ENCODE measurements at regions not wholly inside any gene's neighbourhood (a gene's known extent, or its start where the extent isn't known, plus 50 kb on each side); places are given as distances from the start of the nearest gene placed in this dataset.

- no peaks in the 10 kb centered on the region for H3K79me1 ChIP-seq (ENCODE audit: low read length)
- H3K23ac ChIP-seq (ENCODE audit: low read length) = no peak overlapping the region
- no peak overlapping the region for H3K9ac ChIP-seq (ENCODE audit: low read length)
- H3K4me3 ChIP-seq (ENCODE audit: low read length) = no peak overlapping the region
- no peak overlapping the region for H4K5ac ChIP-seq (ENCODE audit: low read length)
- no peaks in the 10 kb centered on the region for H3K79me2 ChIP-seq (ENCODE audit: control insufficient read depth, insufficient read depth, low read length)
- no peak overlapping the region for H3K56ac ChIP-seq (ENCODE audit: low read length)
- no peak overlapping the region for H3K18ac ChIP-seq (ENCODE audit: low read length)
- no peaks in the 10 kb centered on the region for H3K36me3 ChIP-seq (ENCODE audit: control insufficient read depth, insufficient read depth, low read length)
- no peak overlapping the region for H2BK15ac ChIP-seq (replicated peaks; ENCODE audit: low read depth)
- H4K8ac ChIP-seq (ENCODE audit: low read depth, low read length) = no peak overlapping the region
- WGBS (ENCODE audit: extremely low coverage, insufficient coverage, low lambda C conversion rate) = no CpG with 5 or more reads among the region's 3 CpGs
- no peak overlapping the region for H2AK5ac ChIP-seq (ENCODE audit: low read length)
- H3K4me1 ChIP-seq (ENCODE audit: control insufficient read depth, low read depth, low read length) = no peaks in the 10 kb centered on the region
- DNase-seq = no peak
- H3K27me3 ChIP-seq (ENCODE audit: insufficient read depth, low read length, poor library complexity) = no peaks in the 10 kb centered on the region
- no peak overlapping the region for H3K27ac ChIP-seq (ENCODE audit: low read depth, low read length)
- H3K4ac ChIP-seq (ENCODE audit: low read depth, low read length) = no peak overlapping the region
- no peak overlapping the region for H3K4me2 ChIP-seq (ENCODE audit: low read length)
- no peak overlapping the region for H2BK5ac ChIP-seq (ENCODE audit: low read length)
- no peak overlapping the region for H2BK120ac ChIP-seq (ENCODE audit: low read depth, low read length)
These were observed 214.7 kb downstream of the KCNS3 start for GRCh38 chr2:18093196-18093595.

GRCh38 chr2:18092760-18093159, 214.3 kb downstream of the KCNS3 start:
- Histone ChIP-seq H3K79me1 (ENCODE audit: low read length) (no peaks in the 10 kb centered on the region), H2BK120ac (ENCODE audit: low read depth, low read length) (no peak overlapping the region), H4K5ac (ENCODE audit: low read length) (no peak overlapping the region), H3K4me3 (ENCODE audit: low read length) (no peak overlapping the region), H3K23ac (ENCODE audit: low read length) (no peak overlapping the region), H3K56ac (ENCODE audit: low read length) (no peak overlapping the region), H2BK5ac (ENCODE audit: low read length) (no peak overlapping the region), H3K4me1 (ENCODE audit: control insufficient read depth, low read depth, low read length) (no peaks in the 10 kb centered on the region), H3K9ac (ENCODE audit: low read length) (no peak overlapping the region), H3K18ac (ENCODE audit: low read length) (no peak overlapping the region), H2BK15ac (replicated peaks; ENCODE audit: low read depth) (no peak overlapping the region), H3K36me3 (ENCODE audit: control insufficient read depth, insufficient read depth, low read length) (no peaks in the 10 kb centered on the region), H3K4me2 (ENCODE audit: low read length) (no peak overlapping the region), H3K4ac (ENCODE audit: low read depth, low read length) (no peak overlapping the region), H4K8ac (ENCODE audit: low read depth, low read length) (peak overlapping the region; percentile 70), H3K79me2 (ENCODE audit: control insufficient read depth, insufficient read depth, low read length) (no peaks in the 10 kb centered on the region), H3K27ac (ENCODE audit: low read depth, low read length) (no peak overlapping the region), H2AK5ac (ENCODE audit: low read length) (no peak overlapping the region), H3K27me3 (ENCODE audit: insufficient read depth, low read length, poor library complexity) (no peaks in the 10 kb centered on the region)
- WGBS (ENCODE audit: extremely low coverage, insufficient coverage, low lambda C conversion rate) = no CpG with 5 or more reads among the region's 1 CpG
- no peak for DNase-seq

GRCh38 chr2:18085593-18085992, 207.1 kb downstream of the KCNS3 start:
- H2BK120ac ChIP-seq (ENCODE audit: low read depth, low read length) = no peak overlapping the region
- no peak for DNase-seq
- H3K36me3 ChIP-seq (ENCODE audit: control insufficient read depth, insufficient read depth, low read length) = no peaks in the 10 kb centered on the region
- no peak overlapping the region for H3K4me2 ChIP-seq (ENCODE audit: low read length)
- H3K4me3 ChIP-seq (ENCODE audit: low read length) = no peak overlapping the region
- no peak overlapping the region for H3K23ac ChIP-seq (ENCODE audit: low read length)
- no peak overlapping the region for H3K56ac ChIP-seq (ENCODE audit: low read length)
- no peak overlapping the region for H3K27ac ChIP-seq (ENCODE audit: low read depth, low read length)
- H3K79me2 ChIP-seq (ENCODE audit: control insufficient read depth, insufficient read depth, low read length) = no peaks in the 10 kb centered on the region
- no peak overlapping the region for H3K9ac ChIP-seq (ENCODE audit: low read length)
- no peak overlapping the region for H4K5ac ChIP-seq (ENCODE audit: low read length)
- no peak overlapping the region for H3K4ac ChIP-seq (ENCODE audit: low read depth, low read length)
- H4K8ac ChIP-seq (ENCODE audit: low read depth, low read length) = no peak overlapping the region
- H3K4me1 ChIP-seq (ENCODE audit: control insufficient read depth, low read depth, low read length) = no peaks in the 10 kb centered on the region
- no peak overlapping the region for H2AK5ac ChIP-seq (ENCODE audit: low read length)
- H2BK15ac ChIP-seq (replicated peaks; ENCODE audit: low read depth) = no peak overlapping the region
- no peak overlapping the region for H3K18ac ChIP-seq (ENCODE audit: low read length)
- H3K27me3 ChIP-seq (ENCODE audit: insufficient read depth, low read length, poor library complexity) = no peaks in the 10 kb centered on the region
- no peak overlapping the region for H2BK5ac ChIP-seq (ENCODE audit: low read length)
- no peaks in the 10 kb centered on the region for H3K79me1 ChIP-seq (ENCODE audit: low read length)

GRCh38 chr2:18084376-18084775, 205.9 kb downstream of the KCNS3 start:
- no peak overlapping the region for H4K5ac ChIP-seq (ENCODE audit: low read length)
- H3K27me3 ChIP-seq (ENCODE audit: insufficient read depth, low read length, poor library complexity) = no peaks in the 10 kb centered on the region
- H3K27ac ChIP-seq (ENCODE audit: low read depth, low read length) = no peak overlapping the region
- no peaks in the 10 kb centered on the region for H3K79me1 ChIP-seq (ENCODE audit: low read length)
- no peaks in the 10 kb centered on the region for H3K79me2 ChIP-seq (ENCODE audit: control insufficient read depth, insufficient read depth, low read length)
- H2AK5ac ChIP-seq (ENCODE audit: low read length) = no peak overlapping the region
- no peak overlapping the region for H3K4me2 ChIP-seq (ENCODE audit: low read length)
- H2BK15ac ChIP-seq (replicated peaks; ENCODE audit: low read depth) = no peak overlapping the region
- H3K36me3 ChIP-seq (ENCODE audit: control insufficient read depth, insufficient read depth, low read length) = no peaks in the 10 kb centered on the region
- no CpG with 5 or more reads among the region's 3 CpGs for WGBS (ENCODE audit: extremely low coverage, insufficient coverage, low lambda C conversion rate)
- H3K4me3 ChIP-seq (ENCODE audit: low read length) = no peak overlapping the region
- H3K56ac ChIP-seq (ENCODE audit: low read length) = no peak overlapping the region
- H2BK120ac ChIP-seq (ENCODE audit: low read depth, low read length) = no peak overlapping the region
- no peak overlapping the region for H3K4ac ChIP-seq (ENCODE audit: low read depth, low read length)
- H3K9ac ChIP-seq (ENCODE audit: low read length) = no peak overlapping the region
- no peaks in the 10 kb centered on the region for H3K4me1 ChIP-seq (ENCODE audit: control insufficient read depth, low read depth, low read length)
- H3K18ac ChIP-seq (ENCODE audit: low read length) = no peak overlapping the region
- H4K8ac ChIP-seq (ENCODE audit: low read depth, low read length) = no peak overlapping the region
- no peak overlapping the region for H3K23ac ChIP-seq (ENCODE audit: low read length)
- DNase-seq = no peak
- H2BK5ac ChIP-seq (ENCODE audit: low read length) = no peak overlapping the region

GRCh38 chr2:18083806-18084205, 205.3 kb downstream of the KCNS3 start:
- H4K5ac ChIP-seq (ENCODE audit: low read length) = no peak overlapping the region
- H2BK15ac ChIP-seq (replicated peaks; ENCODE audit: low read depth) = no peak overlapping the region
- H3K79me1 ChIP-seq (ENCODE audit: low read length) = no peaks in the 10 kb centered on the region
- WGBS (ENCODE audit: extremely low coverage, insufficient coverage, low lambda C conversion rate) = no CpG with 5 or more reads among the region's 3 CpGs
- no peak overlapping the region for H2BK120ac ChIP-seq (ENCODE audit: low read depth, low read length)
- no peak overlapping the region for H3K4me3 ChIP-seq (ENCODE audit: low read length)
- no peak overlapping the region for H4K8ac ChIP-seq (ENCODE audit: low read depth, low read length)
- H2AK5ac ChIP-seq (ENCODE audit: low read length) = no peak overlapping the region
- no peaks in the 10 kb centered on the region for H3K36me3 ChIP-seq (ENCODE audit: control insufficient read depth, insufficient read depth, low read length)
- no peak overlapping the region for H3K18ac ChIP-seq (ENCODE audit: low read length)
- no peak overlapping the region for H3K9ac ChIP-seq (ENCODE audit: low read length)
- H3K4me2 ChIP-seq (ENCODE audit: low read length) = no peak overlapping the region
- no peak for DNase-seq
- H3K4me1 ChIP-seq (ENCODE audit: control insufficient read depth, low read depth, low read length) = no peaks in the 10 kb centered on the region
- H3K23ac ChIP-seq (ENCODE audit: low read length) = no peak overlapping the region
- no peak overlapping the region for H3K56ac ChIP-seq (ENCODE audit: low read length)
- H3K79me2 ChIP-seq (ENCODE audit: control insufficient read depth, insufficient read depth, low read length) = no peaks in the 10 kb centered on the region
- no peak overlapping the region for H3K4ac ChIP-seq (ENCODE audit: low read depth, low read length)
- no peak overlapping the region for H2BK5ac ChIP-seq (ENCODE audit: low read length)
- H3K27me3 ChIP-seq (ENCODE audit: insufficient read depth, low read length, poor library complexity) = no peaks in the 10 kb centered on the region
- no peak overlapping the region for H3K27ac ChIP-seq (ENCODE audit: low read depth, low read length)

GRCh38 chr2:18078216-18078615, 199.7 kb downstream of the KCNS3 start:
- WGBS (ENCODE audit: extremely low coverage, insufficient coverage, low lambda C conversion rate) = no CpG with 5 or more reads among the region's 2 CpGs

More at GRCh38 chr2:18078216-18078615, 199.7 kb downstream of the KCNS3 start:
- DNase-seq = peak; percentile 62
- H3K4me2 ChIP-seq (ENCODE audit: low read length) = no peak overlapping the region
- no peak overlapping the region for H2BK15ac ChIP-seq (replicated peaks; ENCODE audit: low read depth)
- H3K23ac ChIP-seq (ENCODE audit: low read length) = no peak overlapping the region
- no peak overlapping the region for H3K18ac ChIP-seq (ENCODE audit: low read length)
- no peak overlapping the region for H2BK120ac ChIP-seq (ENCODE audit: low read depth, low read length)
- H3K79me1 ChIP-seq (ENCODE audit: low read length) = no peaks in the 10 kb centered on the region
- no peak overlapping the region for H3K27ac ChIP-seq (ENCODE audit: low read depth, low read length)
- no peak overlapping the region for H3K9ac ChIP-seq (ENCODE audit: low read length)
- no peak overlapping the region for H4K8ac ChIP-seq (ENCODE audit: low read depth, low read length)
- H3K4me3 ChIP-seq (ENCODE audit: low read length) = no peak overlapping the region
- no peak overlapping the region for H3K56ac ChIP-seq (ENCODE audit: low read length)
- H3K27me3 ChIP-seq (ENCODE audit: insufficient read depth, low read length, poor library complexity) = no peaks in the 10 kb centered on the region
- no peak overlapping the region for H2BK5ac ChIP-seq (ENCODE audit: low read length)
- H3K4ac ChIP-seq (ENCODE audit: low read depth, low read length) = no peak overlapping the region
- no peaks in the 10 kb centered on the region for H3K4me1 ChIP-seq (ENCODE audit: control insufficient read depth, low read depth, low read length)
- no peaks in the 10 kb centered on the region for H3K79me2 ChIP-seq (ENCODE audit: control insufficient read depth, insufficient read depth, low read length)
- H3K36me3 ChIP-seq (ENCODE audit: control insufficient read depth, insufficient read depth, low read length) = no peaks in the 10 kb centered on the region
- H2AK5ac ChIP-seq (ENCODE audit: low read length) = no peak overlapping the region
- H4K5ac ChIP-seq (ENCODE audit: low read length) = no peak overlapping the region

Measured in mesendoderm (in vitro differentiated cells).